ENCODE measurements at regions not wholly inside any gene's neighbourhood (a gene's known extent, or its start where the extent isn't known, plus 50 kb on each side); places are given as distances from the start of the nearest gene placed in this dataset.

GRCh38 chr5:124195411-124195810 is 551.0 kb downstream of the ZNF608 start:
- FAIRE-seq (no peak), DNase-seq (ENCODE audit: extremely low read depth in 1 of 4, low spot score in 3 of 4) (no peak), ATAC-seq (no peak)
- no peak overlapping the region for H3K9ac ChIP-seq (ENCODE audit: insufficient read depth in 1 of 2, low read depth in 2 of 2, low read length in 2 of 2)
- H3K27ac ChIP-seq (ENCODE audit: extremely low read depth, low read depth, low read length): no peak overlapping the region
- BruUV-seq (replicated peaks): no TSS peak
- ChIA-PET CTCF (ENCODE audit: low intra/inter-chr PET ratio) (no interaction called here), POLR2A (no interaction called here)
- no peaks in the 10 kb centered on the region for H3K9me3 ChIP-seq (replicated peaks; ENCODE audit: control insufficient read depth, insufficient read depth, low read depth, low read length)
- H4K20me1 ChIP-seq (replicated peaks; ENCODE audit: control insufficient read depth, insufficient read depth, low read length): no peaks in the 10 kb centered on the region
- H2AFZ ChIP-seq (ENCODE audit: low read depth, low read length): no peak overlapping the region
- intact Hi-C loops (cut with micrococcal nuclease): no loop called here
- no peak overlapping the region for H3K4me3 ChIP-seq
- H3K27me3 ChIP-seq (ENCODE audit: control insufficient read depth in 2 of 2, insufficient read depth in 2 of 2, low read length in 2 of 2): no peaks in the 10 kb centered on the region
- no peaks in the 10 kb centered on the region for H3K36me3 ChIP-seq (ENCODE audit: control insufficient read depth, insufficient read depth, low read length)
- WGBS (ENCODE audit: insufficient coverage, low coverage, missing lambda C conversion rate): 0% methylated on average over 2 of the region's 2 CpGs
- in situ Hi-C loops (cut with MboI): no loop called here
- H3K4me2 ChIP-seq (ENCODE audit: insufficient read depth, low read length): no peak overlapping the region
- no peaks in the 10 kb centered on the region for H3K4me1 ChIP-seq (replicated peaks in 1 of 2; ENCODE audit: control insufficient read depth in 2 of 2, insufficient read depth in 2 of 2, low read length in 2 of 2)
- no peaks in the 10 kb centered on the region for H3K79me2 ChIP-seq (ENCODE audit: control insufficient read depth, insufficient read depth, low read length)
- H3K9me1 ChIP-seq (ENCODE audit: control insufficient read depth, insufficient read depth, low read length): no peaks in the 10 kb centered on the region
- TF ChIP-seq, protein P1, sequence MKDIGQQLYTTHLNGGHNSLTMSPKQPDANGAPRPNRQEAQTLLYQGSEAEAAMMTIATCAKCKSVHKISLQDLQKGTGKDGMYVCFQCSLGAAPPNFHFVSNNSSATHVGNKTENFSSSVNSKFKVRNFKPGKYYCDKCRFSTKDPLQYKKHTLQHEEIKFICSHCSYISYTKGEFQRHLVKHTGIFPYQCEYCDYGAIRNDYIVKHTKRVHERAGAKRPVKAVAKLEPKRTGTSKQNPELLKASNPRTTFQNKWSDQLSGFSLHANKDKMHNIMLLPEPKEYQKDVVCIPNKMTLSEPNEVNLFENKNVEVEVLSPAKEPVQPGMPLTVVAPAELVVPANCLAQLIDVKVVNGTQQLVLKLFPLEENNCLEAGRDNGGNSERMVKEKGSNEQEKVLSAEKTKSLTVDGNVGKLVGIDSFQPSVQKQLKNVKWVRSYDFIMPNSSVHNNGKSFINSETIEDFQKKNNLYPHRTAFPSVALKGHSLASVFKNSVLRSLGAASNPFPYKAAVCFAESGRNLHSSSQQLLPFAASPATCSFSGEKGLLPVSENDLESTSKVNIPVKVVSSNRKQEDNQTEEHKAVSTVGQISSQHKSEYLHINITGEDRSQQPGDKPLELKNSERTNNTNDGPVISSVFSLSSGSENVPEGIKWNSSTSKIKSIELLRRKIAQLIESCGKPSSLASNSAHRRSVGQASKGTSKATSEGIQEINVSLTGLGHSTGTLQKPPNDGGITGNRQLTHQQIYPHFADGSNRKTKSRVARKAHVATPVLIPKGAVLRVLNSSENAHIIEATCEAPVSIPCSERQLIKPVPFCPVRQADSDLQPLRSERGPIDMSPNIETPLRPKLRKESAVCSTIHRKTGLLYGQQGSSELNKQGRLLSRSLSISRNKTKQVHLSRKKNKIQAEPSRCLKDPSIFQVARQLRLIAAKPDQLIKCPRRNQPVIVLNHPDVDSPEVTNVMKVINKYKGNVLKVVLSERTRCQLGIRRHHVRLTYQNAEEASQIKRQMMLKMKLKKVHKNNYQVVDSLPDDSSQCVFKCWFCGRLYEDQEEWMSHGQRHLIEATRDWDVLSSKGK (CRISPR knock-in tag; IDR thresholded peaks at IDR 0.05): no peak
- TF ChIP-seq NFE2L1 (tag; IDR thresholded peaks at IDR 0.05; ENCODE audit: borderline replicate concordance, low read depth) (no peak), RBM15 (IDR thresholded peaks at IDR 0.05; ENCODE audit: insufficient read depth, low read length) (no peak), CREB5 (CRISPR knock-in tag; IDR thresholded peaks at IDR 0.05) (no peak), ZMIZ1 (IDR thresholded peaks at IDR 0.05; ENCODE audit: low read depth in 2 of 2, low read length in 2 of 2) (no peak), HNRNPK (IDR thresholded peaks at IDR 0.05; ENCODE audit: low read depth, low read length, poor library complexity, severe bottlenecking) (no peak), HIVEP1 (CRISPR knock-in tag; IDR thresholded peaks at IDR 0.05) (no peak), E2F3 (CRISPR knock-in tag; IDR thresholded peaks at IDR 0.05) (no peak), CREB1 (IDR thresholded peaks at IDR 0.05) (no peak), CREB1 (CRISPR knock-in tag; IDR thresholded peaks at IDR 0.05) (no peak), SLC30A9 (CRISPR knock-in tag; IDR thresholded peaks at IDR 0.05) (no peak)
- TF ChIP-seq, protein P2, sequence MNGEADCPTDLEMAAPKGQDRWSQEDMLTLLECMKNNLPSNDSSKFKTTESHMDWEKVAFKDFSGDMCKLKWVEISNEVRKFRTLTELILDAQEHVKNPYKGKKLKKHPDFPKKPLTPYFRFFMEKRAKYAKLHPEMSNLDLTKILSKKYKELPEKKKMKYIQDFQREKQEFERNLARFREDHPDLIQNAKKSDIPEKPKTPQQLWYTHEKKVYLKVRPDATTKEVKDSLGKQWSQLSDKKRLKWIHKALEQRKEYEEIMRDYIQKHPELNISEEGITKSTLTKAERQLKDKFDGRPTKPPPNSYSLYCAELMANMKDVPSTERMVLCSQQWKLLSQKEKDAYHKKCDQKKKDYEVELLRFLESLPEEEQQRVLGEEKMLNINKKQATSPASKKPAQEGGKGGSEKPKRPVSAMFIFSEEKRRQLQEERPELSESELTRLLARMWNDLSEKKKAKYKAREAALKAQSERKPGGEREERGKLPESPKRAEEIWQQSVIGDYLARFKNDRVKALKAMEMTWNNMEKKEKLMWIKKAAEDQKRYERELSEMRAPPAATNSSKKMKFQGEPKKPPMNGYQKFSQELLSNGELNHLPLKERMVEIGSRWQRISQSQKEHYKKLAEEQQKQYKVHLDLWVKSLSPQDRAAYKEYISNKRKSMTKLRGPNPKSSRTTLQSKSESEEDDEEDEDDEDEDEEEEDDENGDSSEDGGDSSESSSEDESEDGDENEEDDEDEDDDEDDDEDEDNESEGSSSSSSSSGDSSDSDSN (IDR thresholded peaks at IDR 0.05; ENCODE audit: borderline replicate concordance in 1 of 2, low read depth in 2 of 2, low read length in 2 of 2): no peak

All from K562 (cell line).